ENCODE measurements at regions not wholly inside any gene's neighbourhood (a gene's known extent, or its start where the extent isn't known, plus 50 kb on each side); places are given as distances from the start of the nearest gene placed in this dataset.

DNA sequence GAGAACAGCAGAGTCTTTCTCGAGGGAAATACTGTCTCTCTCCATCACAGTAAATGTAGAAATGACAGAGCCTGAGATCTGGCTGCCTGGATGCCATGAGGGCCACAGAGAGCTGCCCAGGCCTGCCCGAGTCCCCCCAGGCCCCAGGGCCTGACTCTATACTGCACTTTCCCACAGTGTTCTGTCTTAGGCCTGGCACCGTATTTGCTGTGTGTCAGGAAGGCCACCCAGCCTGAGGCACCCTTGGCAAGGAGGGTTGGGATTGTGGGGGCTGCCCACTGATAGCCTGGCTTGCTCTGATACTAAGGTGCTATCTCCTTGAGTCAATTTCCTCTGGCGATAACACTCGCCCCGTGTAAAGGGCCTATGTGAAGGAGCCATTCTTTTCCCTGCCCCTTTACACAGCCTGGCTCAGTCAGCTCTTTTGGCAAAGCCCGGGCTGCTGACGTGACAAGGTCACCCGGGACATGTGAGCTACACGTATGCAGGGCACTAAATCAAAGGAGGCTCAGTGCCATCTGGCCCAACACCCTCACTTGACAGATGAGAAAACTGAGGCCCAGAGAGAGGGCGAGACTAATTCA is 630.1 kb upstream of the KLF4 start:
- no peak for TF ChIP-seq FOS (IDR thresholded peaks at IDR 0.05; ENCODE audit: low read depth, low read length)
- TF ChIP-seq CTCF (conservative IDR thresholded peaks at IDR 0.05; ENCODE audit: low read depth, low read length): no peak
- TF ChIP-seq POLR2A (IDR thresholded peaks at IDR 0.05; ENCODE audit: low read depth, low read length): no peak
- TF ChIP-seq RCOR1 (IDR thresholded peaks at IDR 0.05; ENCODE audit: insufficient replicate concordance, low read length): no peak
- TF ChIP-seq CEBPB (IDR thresholded peaks at IDR 0.05; ENCODE audit: low read depth, low read length): no peak
- TF ChIP-seq MAZ (IDR thresholded peaks at IDR 0.05; ENCODE audit: borderline replicate concordance, low read depth, low read length): no peak
- no peak for TF ChIP-seq SMC3 (IDR thresholded peaks at IDR 0.05; ENCODE audit: low read depth, low read length)
- TF ChIP-seq, protein P1, sequence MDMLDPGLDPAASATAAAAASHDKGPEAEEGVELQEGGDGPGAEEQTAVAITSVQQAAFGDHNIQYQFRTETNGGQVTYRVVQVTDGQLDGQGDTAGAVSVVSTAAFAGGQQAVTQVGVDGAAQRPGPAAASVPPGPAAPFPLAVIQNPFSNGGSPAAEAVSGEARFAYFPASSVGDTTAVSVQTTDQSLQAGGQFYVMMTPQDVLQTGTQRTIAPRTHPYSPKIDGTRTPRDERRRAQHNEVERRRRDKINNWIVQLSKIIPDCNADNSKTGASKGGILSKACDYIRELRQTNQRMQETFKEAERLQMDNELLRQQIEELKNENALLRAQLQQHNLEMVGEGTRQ (IDR thresholded peaks at IDR 0.05; ENCODE audit: low read depth, low read length): no peak
- TF ChIP-seq RAD21 (IDR thresholded peaks at IDR 0.05; ENCODE audit: low read length): no peak
- no peak for TF ChIP-seq CHD1 (IDR thresholded peaks at IDR 0.05; ENCODE audit: low read depth, low read length)
